HG02763 (cell line): ENCODE measurements at regions not wholly inside any gene's neighbourhood (a gene's known extent, or its start where the extent isn't known, plus 50 kb on each side); places are given as distances from the start of the nearest gene placed in this dataset.
"Not testable (repeated sequence)": the region's sequence is repeated elsewhere in the genome, so short reads cannot be mapped to it uniquely, and the experiment has no call there.

Experiments
- ATAC-seq: cut with Tn5 transposase; IDR thresholded peaks from one replicate; pipeline ENCODE4 v1.9.1; 2021; ENCODE audit warnings: mild to moderate bottlenecking, moderate library complexity; ENCODE audit not compliant: unreplicated experiment

- no peak for ATAC-seq
Measured at GRCh38 chr4:33453916-33454315, 2733.7 kb downstream of the PCDH7 start.

- no peak for ATAC-seq
Measured at GRCh38 chr4:33465565-33465964, 2745.4 kb downstream of the PCDH7 start.

- ATAC-seq: no peak
Measured at GRCh38 chr4:33467291-33467690, 2747.1 kb downstream of the PCDH7 start.

GRCh38 chr4:33470805-33471204, 2750.6 kb downstream of the PCDH7 start:
- ATAC-seq: no peak

- no peak for ATAC-seq
Measured at GRCh38 chr4:33477715-33478114, 2757.5 kb downstream of the PCDH7 start.

GRCh38 chr4:33482773-33483172, 2761.5 kb downstream of the ARAP2 start:
- ATAC-seq: no peak

- ATAC-seq: no peak
Measured at GRCh38 chr4:33485111-33485510, 2759.2 kb downstream of the ARAP2 start.

- no peak for ATAC-seq
Measured at GRCh38 chr4:33493231-33493630, 2751.1 kb downstream of the ARAP2 start.

GRCh38 chr4:33494150-33494549, 2750.2 kb downstream of the ARAP2 start:
- ATAC-seq: no peak

- not testable (repeated sequence) for ATAC-seq
Measured at GRCh38 chr4:33501587-33501986, 2742.7 kb downstream of the ARAP2 start.

GRCh38 chr4:33512397-33512796, 2731.9 kb downstream of the ARAP2 start:
- ATAC-seq: no peak

GRCh38 chr4:33518856-33519255, 2725.5 kb downstream of the ARAP2 start:
- no peak for ATAC-seq

- no peak for ATAC-seq
Measured at GRCh38 chr4:33532821-33533220, 2711.5 kb downstream of the ARAP2 start.

GRCh38 chr4:33536898-33537297, 2707.4 kb downstream of the ARAP2 start:
- no peak for ATAC-seq

GRCh38 chr4:33537527-33537926, 2706.8 kb downstream of the ARAP2 start:
- ATAC-seq: no peak

GRCh38 chr4:33543941-33544450, 2700.3 kb downstream of the ARAP2 start:
- no peak for ATAC-seq

GRCh38 chr4:33551244-33551643, 2693.1 kb downstream of the ARAP2 start:
- no peak for ATAC-seq

- no peak for ATAC-seq
Measured at GRCh38 chr4:33561259-33561658, 2683.1 kb downstream of the ARAP2 start.

GRCh38 chr4:33566649-33567048, 2677.7 kb downstream of the ARAP2 start:
- no peak for ATAC-seq

GRCh38 chr4:33577791-33578190, 2666.5 kb downstream of the ARAP2 start:
- ATAC-seq: no peak

GRCh38 chr4:33579951-33580350, 2664.4 kb downstream of the ARAP2 start:
- no peak for ATAC-seq

- no peak for ATAC-seq
Measured at GRCh38 chr4:33592701-33593100, 2651.6 kb downstream of the ARAP2 start.

- ATAC-seq: no peak
Measured at GRCh38 chr4:33606951-33607350, 2637.4 kb downstream of the ARAP2 start.

GRCh38 chr4:33616121-33616520, 2628.2 kb downstream of the ARAP2 start:
- ATAC-seq: no peak
